Parathyroid adenoma (tissue), 2 donors: ENCODE measurements at regions not wholly inside any gene's neighbourhood (a gene's known extent, or its start where the extent isn't known, plus 50 kb on each side); places are given as distances from the start of the nearest gene placed in this dataset.
"Not testable (repeated sequence)": the region's sequence is repeated elsewhere in the genome, so short reads cannot be mapped to it uniquely, and the experiment has no call there.

ENCODE experiments used
- H2AFZ ChIP-seq: fragments of 300-600 bp; sonication (generic); one replicate; pipeline ENCODE4 v1.7.0; 2017; ENCODE audit warnings: antibody characterized with exemption, mild to moderate bottlenecking
- H3K27ac ChIP-seq: fragments of 300-600 bp; sonication (generic); one replicate; pipeline ENCODE4 v1.7.0; 2017
- H3K27me3 ChIP-seq: fragments of 300-600 bp; sonication (generic); one replicate; pipeline ENCODE4 v1.7.0; 2017; ENCODE audit warnings: low read length; ENCODE audit not compliant: control insufficient read depth, insufficient read depth
- H3K36me3 ChIP-seq: fragments of 300-600 bp; sonication (generic); one replicate; pipeline ENCODE4 v1.7.0; 2017; ENCODE audit warnings: low read length; ENCODE audit not compliant: control insufficient read depth, insufficient read depth
- H3K4me1 ChIP-seq: fragments of 300-600 bp; sonication (generic); one replicate; pipeline ENCODE4 v1.7.0; 2017; ENCODE audit warnings: control low read depth
- H3K4me2 ChIP-seq: fragments of 300-600 bp; sonication (generic); one replicate; pipeline ENCODE4 v1.7.0; 2017; ENCODE audit warnings: low read length
- H3K4me3 ChIP-seq: fragments of 300-600 bp; sonication (generic); one replicate; pipeline ENCODE4 v1.7.0; 2017; ENCODE audit warnings: low read depth, low read length
- H3K79me2 ChIP-seq: fragments of 300-600 bp; sonication (generic); one replicate; pipeline ENCODE4 v1.7.0; 2017; ENCODE audit warnings: control low read depth
- H3K9ac ChIP-seq: fragments of 300-600 bp; sonication (generic); one replicate; pipeline ENCODE4 v1.7.0; 2017; ENCODE audit warnings: mild to moderate bottlenecking
- H3K9me3 ChIP-seq: fragments of 300-600 bp; sonication (generic); one replicate; pipeline ENCODE4 v1.7.0; 2017; ENCODE audit warnings: low read length; ENCODE audit not compliant: control insufficient read depth
- TF ChIP-seq, protein P1 (sequence below): fragments of 300-600 bp; sonication (generic); IDR thresholded peaks from one replicate; pipeline ENCODE4 v1.7.0; 2017; ENCODE audit warnings: antibody characterized with exemption, mild to moderate bottlenecking
- donor health status: primary hyperparathyroidism.

DNA sequence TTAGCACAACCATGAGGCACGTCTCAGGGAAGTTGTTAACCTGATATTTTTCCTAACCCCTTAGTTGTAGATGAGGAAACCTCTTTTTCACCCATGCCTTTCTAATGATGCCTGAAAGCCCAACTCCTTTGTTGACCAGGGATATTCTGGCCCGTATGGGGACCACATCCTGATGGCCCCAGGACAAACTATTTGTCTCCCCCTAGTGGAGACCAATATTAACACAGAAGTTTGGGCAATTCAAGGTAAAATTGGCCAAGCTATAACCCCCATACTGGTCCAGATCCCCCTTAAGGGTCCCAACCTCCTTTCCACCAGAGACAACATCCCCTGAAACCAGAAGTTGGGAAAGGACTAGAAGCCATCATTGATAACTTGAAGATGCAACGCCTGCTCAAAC is 893.3 kb downstream of the SORCS1 start:
- Histone ChIP-seq H3K36me3 (no peaks in the 10 kb centered on the region), H3K4me1 (no peaks in the 10 kb centered on the region), H3K4me2 (no peak overlapping the region), H2AFZ (no peak overlapping the region), H3K4me3 (no peak overlapping the region), H3K79me2 (no peaks in the 10 kb centered on the region), H3K27me3 (no peaks in the 10 kb centered on the region), H3K27ac (no peak overlapping the region), H3K9me3 (no peaks in the 10 kb centered on the region), H3K9ac (no peak overlapping the region)
- TF ChIP-seq, protein P1, sequence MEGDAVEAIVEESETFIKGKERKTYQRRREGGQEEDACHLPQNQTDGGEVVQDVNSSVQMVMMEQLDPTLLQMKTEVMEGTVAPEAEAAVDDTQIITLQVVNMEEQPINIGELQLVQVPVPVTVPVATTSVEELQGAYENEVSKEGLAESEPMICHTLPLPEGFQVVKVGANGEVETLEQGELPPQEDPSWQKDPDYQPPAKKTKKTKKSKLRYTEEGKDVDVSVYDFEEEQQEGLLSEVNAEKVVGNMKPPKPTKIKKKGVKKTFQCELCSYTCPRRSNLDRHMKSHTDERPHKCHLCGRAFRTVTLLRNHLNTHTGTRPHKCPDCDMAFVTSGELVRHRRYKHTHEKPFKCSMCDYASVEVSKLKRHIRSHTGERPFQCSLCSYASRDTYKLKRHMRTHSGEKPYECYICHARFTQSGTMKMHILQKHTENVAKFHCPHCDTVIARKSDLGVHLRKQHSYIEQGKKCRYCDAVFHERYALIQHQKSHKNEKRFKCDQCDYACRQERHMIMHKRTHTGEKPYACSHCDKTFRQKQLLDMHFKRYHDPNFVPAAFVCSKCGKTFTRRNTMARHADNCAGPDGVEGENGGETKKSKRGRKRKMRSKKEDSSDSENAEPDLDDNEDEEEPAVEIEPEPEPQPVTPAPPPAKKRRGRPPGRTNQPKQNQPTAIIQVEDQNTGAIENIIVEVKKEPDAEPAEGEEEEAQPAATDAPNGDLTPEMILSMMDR: no peak

DNA sequence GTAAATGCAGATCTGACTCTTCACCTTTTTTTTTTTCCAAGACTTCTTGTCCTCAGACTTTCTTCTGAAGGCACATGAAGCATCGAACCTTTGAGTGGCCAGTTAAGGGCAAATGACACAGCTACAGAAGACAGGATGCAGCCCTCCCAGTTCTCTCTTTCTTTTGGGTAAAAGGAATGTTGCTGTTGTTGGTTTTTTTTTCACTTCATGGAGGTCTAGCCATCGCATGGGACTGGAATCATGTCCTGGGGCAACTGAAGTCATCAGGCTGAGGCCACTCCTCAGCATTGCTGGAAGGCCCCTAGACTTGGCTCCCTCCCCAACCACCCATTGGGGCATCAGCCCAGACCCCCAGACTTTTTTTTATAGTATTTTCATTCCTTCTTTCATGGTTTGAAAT is 896.5 kb downstream of the SORCS1 start:
- H3K27ac ChIP-seq: no peak overlapping the region
- TF ChIP-seq, protein P1: no peak
- H2AFZ ChIP-seq: no peak overlapping the region
- H3K36me3 ChIP-seq: no peaks in the 10 kb centered on the region
- H3K4me3 ChIP-seq: no peak overlapping the region
- H3K79me2 ChIP-seq: no peaks in the 10 kb centered on the region
- H3K4me1 ChIP-seq: no peaks in the 10 kb centered on the region
- no peak overlapping the region for H3K9ac ChIP-seq
- no peaks in the 10 kb centered on the region for H3K9me3 ChIP-seq
- H3K27me3 ChIP-seq: no peaks in the 10 kb centered on the region
- H3K4me2 ChIP-seq: no peak overlapping the region

DNA sequence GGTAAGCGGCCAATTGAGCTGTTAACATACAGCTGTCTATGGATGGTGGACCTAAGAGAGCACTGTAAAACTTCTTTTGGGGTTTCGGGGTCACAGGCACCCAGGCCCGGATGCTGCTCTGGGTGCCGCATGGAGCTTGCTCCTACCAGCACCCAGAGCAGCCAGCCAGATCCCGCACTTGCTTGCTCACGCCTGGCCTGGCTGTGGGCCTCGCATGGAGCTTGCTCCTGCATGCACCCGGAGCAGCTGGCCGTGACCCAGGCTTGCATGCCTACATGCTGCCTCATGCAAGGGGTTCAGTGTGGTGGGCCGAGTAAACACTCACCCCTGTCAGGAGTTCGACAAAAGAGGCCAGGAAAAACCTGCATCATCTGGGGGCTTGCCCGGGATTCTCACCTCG is 896.9 kb downstream of the SORCS1 start:
- Histone ChIP-seq H3K9me3 (no peaks in the 10 kb centered on the region), H2AFZ (no peak overlapping the region)

DNA sequence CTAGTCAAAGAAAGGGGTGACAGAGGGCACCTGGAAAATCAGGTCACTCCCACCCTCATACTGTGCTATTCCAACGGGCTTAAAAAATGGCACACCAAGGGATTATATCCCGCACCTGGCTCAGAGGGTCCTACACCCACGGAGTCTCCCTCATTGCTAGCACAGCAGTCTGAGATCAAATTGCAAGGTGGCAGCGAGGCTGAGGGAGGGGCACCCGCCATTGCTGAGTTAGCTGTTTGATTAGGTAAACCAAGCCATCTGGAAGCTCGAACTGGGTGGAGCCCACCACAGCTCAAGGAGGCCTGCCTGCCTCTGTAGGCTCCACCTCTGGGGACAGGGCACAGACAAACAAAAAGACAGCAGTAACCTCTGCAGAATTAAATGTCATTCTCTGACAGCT is 907.1 kb downstream of the SORCS1 start:
- H3K9me3 ChIP-seq, H3K36me3 ChIP-seq: not testable (repeated sequence)

More for the DNA sequence above, 896.9 kb downstream of the SORCS1 start:
- Histone ChIP-seq H3K79me2 (no peaks in the 10 kb centered on the region), H3K4me2 (no peak overlapping the region), H3K27me3 (no peaks in the 10 kb centered on the region), H3K36me3 (no peaks in the 10 kb centered on the region), H3K4me1 (no peaks in the 10 kb centered on the region), H3K4me3 (no peak overlapping the region), H3K27ac (no peak overlapping the region), H3K9ac (no peak overlapping the region)
- TF ChIP-seq, protein P1: no peak

DNA sequence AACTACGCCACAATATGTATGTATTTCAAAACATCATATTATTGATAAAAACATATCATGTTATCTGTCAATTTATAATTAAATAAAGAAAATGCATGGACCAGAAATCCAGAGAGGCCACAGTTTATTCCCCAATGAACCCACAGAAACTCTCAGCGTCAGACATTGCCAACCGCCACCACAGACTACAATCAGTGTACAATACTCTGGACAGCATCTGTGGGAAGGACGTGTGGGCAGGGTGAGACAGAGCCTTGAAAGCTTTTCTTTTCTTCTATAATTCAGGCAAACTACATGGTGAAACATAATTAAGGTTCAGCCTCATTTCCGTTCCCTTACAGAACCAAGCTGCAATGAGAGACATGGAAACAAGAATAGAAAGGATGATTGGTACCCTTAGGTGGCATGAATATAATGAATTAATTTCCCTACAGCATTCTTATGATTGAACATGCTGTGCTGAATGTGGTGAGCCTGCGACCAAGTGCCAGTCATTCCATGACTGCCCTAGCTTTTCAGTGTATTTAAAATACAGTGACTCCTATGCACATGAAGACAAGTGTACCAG is 909.3 kb downstream of the SORCS1 start:
- TF ChIP-seq, protein P1: no peak
- Histone ChIP-seq H3K79me2 (no peaks in the 10 kb centered on the region), H3K4me3 (no peak overlapping the region), H3K27ac (no peak overlapping the region), H3K4me1 (no peaks in the 10 kb centered on the region), H2AFZ (no peak overlapping the region), H3K27me3 (no peaks in the 10 kb centered on the region), H3K9me3 (no peaks in the 10 kb centered on the region), H3K9ac (no peak overlapping the region), H3K4me2 (no peak overlapping the region), H3K36me3 (no peaks in the 10 kb centered on the region)

More for the DNA sequence above, 907.1 kb downstream of the SORCS1 start:
- H3K9ac ChIP-seq, H3K79me2 ChIP-seq, H2AFZ ChIP-seq, H3K27me3 ChIP-seq, H3K4me3 ChIP-seq, H3K27ac ChIP-seq, H3K4me2 ChIP-seq, H3K4me1 ChIP-seq: not testable (repeated sequence)
